Natural killer cell (primary cell): ENCODE measurements at regions not wholly inside any gene's neighbourhood (a gene's known extent, or its start where the extent isn't known, plus 50 kb on each side); places are given as distances from the start of the nearest gene placed in this dataset.

Experiments
- ATAC-seq, 3 donors: fragments of 150-1000 bp in 2 of 3; fragments of 200-7000 bp in 1 of 3; cut with Tn5 transposase; 1 replicate in 1 of 3; 2 replicates in 2 of 3; pipeline ENCODE4 v1.10.0; 2021; ENCODE audit warnings: mild to moderate bottlenecking in 2 of 3, moderate library complexity in 2 of 3
- DNase-seq, 2 donors: peaks; one replicate each; pipeline versions ENCODE4 v3.0.0 to v3.0.0-alpha.2; 2013 to 2021; ENCODE audit warnings: mixed read lengths in 1 of 2
- H3K27ac ChIP-seq: one replicate; pipeline ENCODE4 v1.5.1; 2013; ENCODE audit warnings: mild to moderate bottlenecking, low read length
- H3K27me3 ChIP-seq: one replicate; pipeline ENCODE4 v1.6.1; 2013; ENCODE audit warnings: low read length; ENCODE audit not compliant: control insufficient read depth, insufficient read depth
- H3K36me3 ChIP-seq: one replicate; pipeline ENCODE4 v1.6.1; 2013; ENCODE audit warnings: low read length; ENCODE audit not compliant: control insufficient read depth, insufficient read depth
- H3K4me1 ChIP-seq: one replicate; pipeline ENCODE4 v1.6.1; 2013; ENCODE audit warnings: low read length; ENCODE audit not compliant: control insufficient read depth, insufficient read depth
- H3K4me3 ChIP-seq: one replicate; pipeline ENCODE4 v1.5.1; 2013; ENCODE audit warnings: low read length
- H3K9me3 ChIP-seq: one replicate; pipeline ENCODE4 v1.6.1; 2013; ENCODE audit warnings: low read length; ENCODE audit not compliant: control insufficient read depth, insufficient read depth
- H3K27ac Mint-ChIP-seq, 2 donors: one replicate each; pipeline ENCODE4 v1.8.0; 2022; ENCODE audit warnings: mild to moderate bottlenecking in 2 of 2, mixed read lengths in 2 of 2, moderate library complexity in 1 of 2
- H3K27me3 Mint-ChIP-seq, 2 donors: one replicate each; pipeline ENCODE4 v1.8.0; 2022; ENCODE audit warnings: low read depth in 2 of 2, mixed read lengths in 2 of 2
- H3K36me3 Mint-ChIP-seq: one replicate; pipeline ENCODE4 v1.8.0; 2022; ENCODE audit warnings: mixed read lengths
- H3K4me1 Mint-ChIP-seq, 2 donors: one replicate each; pipeline ENCODE4 v1.8.0; 2022; ENCODE audit warnings: mixed read lengths in 2 of 2
- H3K4me3 Mint-ChIP-seq: one replicate; pipeline ENCODE4 v1.8.0; 2022; ENCODE audit warnings: mild to moderate bottlenecking, moderate library complexity, mixed read lengths
- H3K9me3 Mint-ChIP-seq, 2 donors: one replicate each; pipeline ENCODE4 v1.8.0; 2022; ENCODE audit warnings: mixed read lengths in 2 of 2
- CTCF ChIP-seq: fragments of 200-600 bp; IDR thresholded peaks from one replicate; pipeline ENCODE4 v1.8.0; 2022; ENCODE audit warnings: antibody characterized with exemption
- WGBS: methylation state at CpG from one replicate; pipeline ENCODE4 v1.1.7; 2013; ENCODE audit warnings: missing lambda C conversion rate; ENCODE audit not compliant: insufficient coverage; 5-methylcytosine and 5-hydroxymethylcytosine counted together
- intact Hi-C: fragments of 100-400 bp; cut with micrococcal nuclease; formaldehyde crosslinking; loops from one replicate; pipeline ENCODE4 v1.14.2; 2022

GRCh38 chr13:99086267-99087097 lies 108.6 kb upstream of the DOCK9 start:
- Mint-ChIP-seq H3K9me3 (no peaks in the 10 kb centered on the region), H3K27me3 (peaks cover 5% of the 10 kb centered on the region in 2 donors), H3K36me3 (no peaks in the 10 kb centered on the region), H3K4me3 (peak overlapping the region; percentile 98), H3K27ac (peak overlapping the region in 1 of 2 donors; percentile 100), H3K4me1 (peaks cover 26 to 28% of the 10 kb centered on the region in 2 donors)
- Histone ChIP-seq H3K9me3 (no peaks in the 10 kb centered on the region), H3K27me3 (no peaks in the 10 kb centered on the region), H3K4me3 (peak overlapping the region; percentile 66), H3K4me1 (peaks cover 28% of the 10 kb centered on the region), H3K36me3 (no peaks in the 10 kb centered on the region), H3K27ac (peak overlapping the region; percentile 87)
- under 1% methylated on average over 130 of the region's 130 CpGs for whole genome bisulfite sequencing
- ATAC-seq, result peak; percentile 53 to 70 (median 56)
- no peak for TF ChIP-seq CTCF
- intact Hi-C loops, result loop anchor here (1.0 to 5.0 kb wide), 4 partner anchors 40 to 186 kb away; partner anchors contain the start of gene UBAC2
- DNase-seq, result peak; percentile 71 to 89

GRCh38 chr13:99087098-99087953 lies 109.5 kb upstream of the DOCK9 start:
- Histone ChIP-seq H3K36me3 (no peaks in the 10 kb centered on the region), H3K4me3 (peak overlapping the region; percentile 66), H3K27me3 (no peaks in the 10 kb centered on the region), H3K9me3 (no peaks in the 10 kb centered on the region), H3K27ac (peak overlapping the region; percentile 87), H3K4me1 (peaks cover 28% of the 10 kb centered on the region)
- peak overlapping the region; percentile 95 to 100 for H3K27ac Mint-ChIP-seq
- DNase-seq (peak; percentile 86 to 96), ATAC-seq (peak; percentile 68 to 84 (median 76))
- H3K36me3 Mint-ChIP-seq, result no peaks in the 10 kb centered on the region
- no peaks in the 10 kb centered on the region for H3K9me3 Mint-ChIP-seq
- peaks cover 26 to 28% of the 10 kb centered on the region in 2 donors for H3K4me1 Mint-ChIP-seq
- peak overlapping the region; percentile 98 for H3K4me3 Mint-ChIP-seq
- peaks cover 8 to 13% of the 10 kb centered on the region in 2 donors for H3K27me3 Mint-ChIP-seq
- 2% methylated on average over 92 of the region's 92 CpGs for WGBS
- peak; percentile 38 for TF ChIP-seq CTCF
- intact Hi-C loops, result loop anchor here (1.0 to 5.0 kb wide), 4 partner anchors 41 to 185 kb away; partner anchors contain the start of gene UBAC2

GRCh38 chr13:99087954-99088491 lies 110.2 kb upstream of the DOCK9 start:
- no peak for TF ChIP-seq CTCF
- peak overlapping the region; percentile 98 for H3K4me3 Mint-ChIP-seq
- WGBS, result 25% methylated on average over 16 of the region's 16 CpGs
- peaks cover 9 to 17% of the 10 kb centered on the region in 2 donors for H3K27me3 Mint-ChIP-seq
- Histone ChIP-seq H3K4me3 (peak overlapping the region; percentile 66), H3K9me3 (no peaks in the 10 kb centered on the region), H3K27ac (peak overlapping the region; percentile 87), H3K4me1 (peaks cover 28% of the 10 kb centered on the region), H3K36me3 (no peaks in the 10 kb centered on the region), H3K27me3 (no peaks in the 10 kb centered on the region)
- peak; percentile 32 to 58 (median 42) for ATAC-seq
- DNase-seq, result no peak
- peaks cover 26 to 28% of the 10 kb centered on the region in 2 donors for H3K4me1 Mint-ChIP-seq
- no peaks in the 10 kb centered on the region for H3K9me3 Mint-ChIP-seq
- intact Hi-C loops, result loop anchor here (1.0 to 5.0 kb wide), 5 partner anchors 42 to 345 kb away; partner anchors contain the start of gene UBAC2
- peak overlapping the region; percentile 95 to 100 for H3K27ac Mint-ChIP-seq
- H3K36me3 Mint-ChIP-seq, result no peaks in the 10 kb centered on the region
